HG03558 (cell line): ENCODE measurements at regions not wholly inside any gene's neighbourhood (a gene's known extent, or its start where the extent isn't known, plus 50 kb on each side); places are given as distances from the start of the nearest gene placed in this dataset.

Experiments used
- ATAC-seq: cut with Tn5 transposase; IDR thresholded peaks from one replicate; pipeline ENCODE4 v1.9.1; 2021; ENCODE audit warnings: moderate number of reproducible peaks; ENCODE audit not compliant: unreplicated experiment; ENCODE audit errors: extremely low read depth

DNA sequence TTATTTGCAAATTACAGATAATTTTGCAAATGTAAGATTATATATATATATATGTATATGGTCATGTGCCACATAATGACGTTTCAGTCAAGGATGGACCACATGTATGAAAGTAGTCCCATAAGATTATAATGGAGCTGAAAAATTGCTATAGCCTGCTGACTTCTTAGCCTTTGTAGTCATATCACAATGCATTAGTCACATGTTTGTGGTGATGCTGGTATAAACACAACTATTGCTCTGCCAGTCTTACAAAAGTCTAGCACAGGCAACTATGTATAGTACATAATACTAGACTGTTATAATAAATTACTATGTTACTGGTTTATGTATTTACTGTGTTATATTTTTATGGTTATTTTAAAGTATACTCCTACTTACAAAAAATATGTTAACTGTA, 444.3 kb downstream of the KCNJ2 start:
- no peak for ATAC-seq

DNA sequence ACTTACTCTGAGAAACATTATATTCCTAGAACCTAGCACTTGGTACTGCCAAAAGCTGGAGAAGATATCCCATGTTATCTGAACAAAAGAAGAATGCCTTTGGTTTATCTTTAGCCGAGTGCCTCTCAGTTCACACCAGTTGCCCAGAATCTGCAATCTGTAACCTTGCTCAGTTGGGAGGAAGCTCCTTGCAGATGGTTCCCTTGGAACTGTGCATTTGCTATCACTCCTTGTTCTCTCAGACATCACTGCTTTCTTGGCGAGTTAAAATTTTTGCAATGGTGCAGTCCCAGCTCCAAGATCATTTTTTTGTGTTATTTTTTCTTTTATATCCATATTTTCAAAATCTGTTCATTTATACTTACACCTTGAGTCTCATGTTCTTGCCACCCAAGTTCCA, 446.5 kb downstream of the KCNJ2 start:
- no peak for ATAC-seq

DNA sequence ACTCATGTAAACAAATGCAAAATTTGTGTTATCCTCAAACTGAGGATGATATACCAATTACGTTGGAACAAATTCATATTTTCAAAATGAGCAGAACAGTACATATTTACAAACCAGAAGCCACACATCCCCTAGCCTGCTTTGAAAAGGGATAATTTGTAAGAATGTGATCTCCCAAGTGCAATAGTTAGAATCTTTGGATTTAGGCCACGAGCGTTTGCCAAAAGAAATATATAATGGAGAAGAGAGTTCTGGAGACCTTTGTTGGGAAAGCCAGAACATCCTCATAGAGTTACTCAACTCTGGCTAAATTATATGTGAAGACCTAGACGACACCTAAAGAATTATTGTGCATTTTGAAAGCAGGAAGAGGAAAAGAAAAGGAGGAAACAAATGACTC, 449.3 kb downstream of the KCNJ2 start:
- ATAC-seq = no peak

DNA sequence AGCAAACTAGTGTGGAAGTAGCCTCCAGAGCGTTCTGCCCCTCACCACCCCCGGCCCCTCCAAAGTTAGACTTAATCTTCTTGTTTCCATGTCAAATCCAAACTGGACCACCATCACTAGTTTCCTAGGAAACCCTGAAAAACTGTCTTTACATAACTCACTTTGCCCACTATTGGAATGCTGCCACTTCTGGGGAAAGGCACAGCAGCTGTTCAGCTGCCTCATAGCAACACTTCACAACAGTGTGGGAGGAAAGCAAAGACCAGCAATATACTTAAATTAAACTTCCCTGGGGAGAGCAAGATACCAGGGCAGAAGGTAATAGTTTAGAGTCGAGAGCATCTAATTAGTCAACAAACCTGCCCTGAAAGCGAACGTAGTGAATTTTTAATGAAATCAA, 452.2 kb downstream of the KCNJ2 start:
- ATAC-seq = no peak

DNA sequence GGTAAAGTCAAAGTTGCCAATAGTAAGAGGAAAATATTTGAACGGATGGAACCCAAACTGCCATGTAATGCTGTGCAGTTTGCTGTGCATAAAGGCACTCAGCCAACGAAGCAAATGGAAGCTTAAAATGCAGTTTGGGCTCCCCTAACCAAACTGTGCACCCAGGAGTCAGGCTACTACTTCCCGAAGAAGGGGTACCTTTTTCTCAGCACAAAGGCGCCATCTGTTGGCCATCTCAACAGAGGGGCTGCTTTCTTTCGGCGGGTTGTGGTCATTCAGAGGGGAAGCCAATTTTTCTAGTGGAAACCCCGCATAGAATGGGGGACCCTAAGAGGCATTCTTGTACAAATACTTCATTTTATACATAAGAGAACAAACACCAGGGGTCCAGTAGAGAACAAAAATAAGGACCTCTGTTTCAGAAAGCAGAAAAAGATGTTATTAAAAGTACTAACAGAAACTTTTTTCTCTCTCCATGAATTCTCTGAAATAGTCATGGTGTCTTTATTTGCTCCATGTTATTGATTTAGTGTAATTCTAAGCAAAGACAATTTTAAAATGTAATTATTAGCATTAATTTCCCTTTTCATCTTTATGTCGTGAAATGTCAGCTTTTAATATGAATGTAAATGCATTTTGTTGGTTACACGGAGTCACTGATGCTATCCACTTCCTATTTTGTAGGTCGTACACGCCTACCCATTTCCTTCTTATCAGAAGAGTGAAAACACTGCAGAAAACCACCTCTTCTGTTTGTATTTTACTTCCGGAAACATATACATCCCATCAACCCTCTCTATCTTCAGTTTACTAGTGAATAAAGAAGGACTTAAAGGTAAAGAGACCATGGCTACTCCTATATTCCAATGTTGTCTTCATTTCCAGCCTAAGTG, 453.3 kb downstream of the KCNJ2 start:
- ATAC-seq = no peak

DNA sequence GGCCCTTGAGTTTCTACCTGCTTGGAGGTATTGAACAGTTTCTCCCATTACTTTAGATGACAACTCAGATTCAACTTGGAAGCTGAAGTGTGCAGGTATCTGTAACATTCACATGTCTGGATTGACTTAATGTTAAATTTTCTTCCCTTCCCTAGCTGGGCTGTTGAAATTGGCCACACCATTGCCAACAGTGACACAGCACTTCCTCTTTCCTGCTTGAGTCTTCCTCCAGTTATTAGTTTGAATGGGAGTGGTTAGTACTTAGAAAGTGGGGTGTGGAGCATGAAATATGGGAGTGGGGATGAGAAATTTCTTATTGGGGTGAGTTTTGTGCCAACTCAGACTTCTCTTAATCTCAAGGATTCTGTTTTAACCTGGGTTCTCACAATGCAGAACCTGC, 454.9 kb downstream of the KCNJ2 start:
- no peak for ATAC-seq

DNA sequence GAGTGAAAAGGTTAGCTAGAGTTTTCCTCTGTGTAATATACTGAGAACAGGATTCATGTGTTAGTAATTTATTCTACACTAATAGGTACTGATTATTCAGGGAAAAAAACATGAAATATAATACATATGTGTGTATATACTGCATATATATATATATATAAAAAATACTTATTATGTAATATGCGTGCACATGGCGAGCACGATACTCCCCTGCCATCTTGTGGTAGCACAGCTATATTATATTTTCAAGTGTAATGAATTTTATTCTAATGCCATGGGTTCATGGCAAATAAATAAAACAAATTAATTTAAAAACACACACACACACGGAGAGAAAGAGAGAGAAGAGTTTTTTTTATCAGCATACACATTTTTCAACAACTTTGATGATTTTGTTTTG, 460.6 kb downstream of the KCNJ2 start:
- no peak for ATAC-seq

DNA sequence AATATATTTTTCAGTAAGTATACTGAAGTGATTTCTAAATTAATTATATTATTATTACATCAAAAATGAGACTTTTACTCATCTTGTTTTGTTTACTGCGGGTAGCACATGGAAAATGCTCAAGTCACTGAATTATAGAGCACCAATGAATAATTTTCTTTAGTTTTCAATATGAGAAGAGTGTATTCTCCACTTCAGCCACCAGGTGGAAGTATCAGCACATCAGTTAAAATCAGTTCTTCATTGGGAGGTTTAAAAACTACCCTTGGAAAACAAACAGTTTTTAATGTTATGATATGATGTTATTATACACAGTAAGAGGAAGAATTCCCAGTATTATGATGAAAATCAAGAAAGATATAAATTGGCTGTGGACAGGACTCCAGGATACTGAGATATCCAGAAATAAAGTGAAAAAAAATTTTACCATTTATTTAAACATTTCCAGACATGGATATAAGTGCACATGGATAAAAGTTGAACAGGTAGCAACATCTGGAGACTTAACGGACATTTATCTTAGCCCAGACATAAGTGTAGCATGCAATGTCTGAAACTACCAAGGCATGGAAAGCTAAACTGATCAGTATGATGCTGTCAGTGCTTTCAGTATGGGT, 467.3 kb downstream of the KCNJ2 start:
- ATAC-seq = no peak

DNA sequence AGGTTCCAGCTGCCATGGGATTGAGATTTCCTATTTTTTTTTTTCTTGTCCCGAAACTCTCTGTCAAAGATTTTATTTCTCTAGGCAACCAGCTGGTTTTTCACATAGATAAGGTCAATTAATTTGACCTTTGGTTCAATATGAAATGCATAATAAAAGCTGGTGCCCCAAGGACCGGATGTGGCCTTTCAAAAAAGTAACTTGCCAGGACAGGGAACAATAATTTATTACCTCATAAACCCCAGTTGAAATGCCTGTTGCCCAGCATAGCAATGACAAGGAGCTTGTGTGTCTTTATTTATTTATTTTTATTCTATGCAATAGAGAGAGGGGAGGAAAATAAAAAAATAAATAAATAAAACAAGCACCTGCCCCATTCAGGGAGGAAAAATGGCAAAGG, 472.7 kb downstream of the KCNJ2 start:
- ATAC-seq = no peak

DNA sequence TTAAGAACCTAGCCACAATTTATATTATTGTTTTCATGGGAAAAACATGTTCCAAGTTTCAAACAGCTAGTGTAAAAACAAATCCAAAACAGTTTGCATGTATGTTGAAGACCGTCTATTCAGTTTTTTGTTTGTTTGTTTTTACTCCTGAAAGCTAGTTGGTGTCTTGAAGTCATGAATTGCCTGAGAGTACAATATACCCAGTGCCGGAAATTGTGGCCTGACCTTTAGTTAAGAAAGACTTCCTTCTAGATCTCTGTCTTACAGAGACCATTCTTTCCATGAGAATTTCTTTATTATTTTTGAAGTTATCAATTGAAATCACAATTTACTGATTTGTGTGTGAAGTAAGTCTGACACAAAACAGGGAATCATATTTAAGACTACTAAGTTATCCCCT, 474.8 kb downstream of the KCNJ2 start:
- no peak for ATAC-seq

DNA sequence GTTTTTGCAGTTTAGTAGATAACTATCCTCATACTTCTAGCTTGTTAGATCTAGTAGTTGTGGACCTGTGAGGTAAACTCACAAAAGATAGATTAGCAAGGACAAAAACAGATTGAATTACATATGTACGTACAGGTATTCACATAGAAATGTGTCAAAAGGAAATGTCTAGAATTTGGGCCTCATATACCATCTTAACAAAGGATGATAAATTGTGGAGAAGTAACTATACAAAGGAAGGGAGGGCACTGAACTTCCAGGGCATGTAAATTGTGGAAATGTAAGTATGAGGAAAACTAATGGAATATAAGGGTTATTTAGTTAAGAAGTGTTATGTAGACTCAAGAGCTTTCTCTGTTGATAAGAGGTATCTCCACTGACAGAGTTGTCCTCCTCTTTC, 477.3 kb downstream of the KCNJ2 start:
- no peak for ATAC-seq

DNA sequence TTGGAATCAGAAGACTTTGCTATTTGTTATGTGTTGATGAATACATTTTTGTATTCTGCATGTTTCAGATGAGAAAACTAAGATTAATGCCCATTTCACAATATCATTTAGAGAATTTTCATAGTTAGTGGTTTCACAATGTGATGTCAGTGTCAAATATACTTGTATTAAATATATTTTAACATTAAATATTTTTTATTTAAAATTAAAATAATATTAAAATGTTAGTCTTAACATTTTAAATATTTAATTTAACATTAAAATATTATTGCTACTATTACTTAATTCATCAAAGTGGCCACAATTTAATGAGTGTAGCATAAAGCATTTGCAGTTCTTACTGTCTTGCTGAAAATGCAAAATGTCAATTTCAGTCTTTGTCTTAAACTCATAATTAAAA, 478.8 kb downstream of the KCNJ2 start:
- ATAC-seq = no peak

DNA sequence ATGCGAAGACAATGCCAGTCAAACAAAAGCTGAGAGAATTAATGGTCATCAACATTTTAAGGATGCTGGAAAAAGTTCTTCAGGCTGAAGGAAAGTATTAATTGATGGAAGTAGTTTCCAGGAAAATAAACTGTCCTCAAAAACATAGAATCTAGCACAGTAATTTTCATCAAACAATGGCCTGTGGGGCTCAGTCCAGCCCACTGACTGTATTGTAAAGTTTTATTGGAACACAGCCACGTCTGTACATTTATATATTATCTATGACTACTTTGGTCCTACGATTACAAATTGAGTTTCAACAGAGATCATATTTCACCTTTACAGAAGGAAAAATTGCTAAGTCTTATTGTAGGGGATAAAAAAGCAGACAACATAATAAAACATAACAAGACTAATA, 484.5 kb downstream of the KCNJ2 start:
- no peak for ATAC-seq

DNA sequence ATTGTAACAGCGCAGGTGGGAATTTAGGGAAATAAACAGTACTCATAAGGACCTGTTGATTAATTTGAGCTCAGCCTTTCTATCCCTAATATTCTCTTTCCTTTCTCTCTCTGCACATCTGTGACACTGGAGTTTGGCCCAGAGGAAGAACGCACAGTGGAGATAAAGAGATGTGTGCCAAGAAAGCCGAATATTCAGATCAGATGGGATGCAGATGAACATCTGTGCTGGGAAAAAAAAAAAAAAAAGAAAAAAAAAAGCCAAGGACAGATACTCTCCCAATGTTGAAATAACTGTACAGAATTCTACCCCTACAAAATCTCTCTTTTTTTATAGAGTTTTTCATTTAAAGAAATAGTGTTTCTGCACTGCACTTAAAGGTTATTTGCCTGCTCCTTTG, 485.4 kb downstream of the KCNJ2 start:
- ATAC-seq = no peak

DNA sequence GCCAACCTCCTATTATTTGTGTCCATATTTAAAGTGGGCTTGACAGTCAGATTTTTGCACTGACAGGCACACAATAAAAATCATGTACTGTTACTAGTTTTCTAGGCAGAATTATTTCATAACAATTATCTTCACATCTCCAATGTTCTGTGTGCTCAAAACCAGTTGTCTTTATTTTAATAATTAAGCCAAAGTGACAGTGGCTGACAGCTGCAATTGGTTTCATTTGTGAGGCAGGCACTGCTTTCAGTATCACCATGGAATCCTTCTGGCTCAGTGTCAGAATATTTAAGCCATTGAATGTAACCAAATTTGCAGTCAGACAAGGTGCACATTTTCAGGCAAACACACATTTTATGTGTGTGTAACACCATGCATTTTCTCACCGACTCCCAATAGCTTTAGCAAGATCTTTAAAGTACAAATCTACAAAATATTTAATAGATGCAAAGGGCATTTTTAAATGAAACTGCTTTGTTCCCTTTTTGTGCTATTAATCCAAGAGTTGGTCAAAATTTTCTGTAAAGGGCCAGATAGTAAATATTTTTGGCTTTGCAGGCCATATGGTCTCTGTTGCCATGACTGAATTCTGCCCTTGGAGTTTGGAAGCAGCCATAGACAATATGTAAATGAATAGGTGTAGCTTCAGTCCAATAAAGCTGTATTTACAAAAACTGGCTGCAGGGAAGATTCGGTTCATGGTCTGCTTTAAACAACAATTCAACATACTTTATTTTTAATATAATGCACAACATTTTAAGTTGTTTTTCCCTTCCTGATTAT, 486.0 kb downstream of the KCNJ2 start:
- ATAC-seq = no peak

DNA sequence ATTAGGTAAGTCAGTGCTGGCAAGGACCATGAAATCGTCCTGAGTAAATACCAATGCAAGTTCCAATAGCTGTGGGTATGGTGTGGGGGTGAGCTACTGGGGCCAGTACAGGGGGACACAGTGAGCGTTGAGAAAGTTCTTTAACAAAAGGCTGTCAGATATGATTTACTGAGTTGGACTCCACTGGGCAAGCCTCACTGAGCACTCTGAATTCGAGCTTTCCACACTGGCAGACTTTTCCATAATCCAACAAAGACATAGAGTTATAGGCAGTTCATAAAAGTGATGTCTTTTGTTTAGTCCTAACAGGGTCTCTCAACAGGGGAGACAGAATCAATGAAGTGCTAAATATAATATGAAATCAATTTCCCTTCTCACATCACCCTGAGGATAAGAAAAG, 489.0 kb downstream of the KCNJ2 start:
- no peak for ATAC-seq

DNA sequence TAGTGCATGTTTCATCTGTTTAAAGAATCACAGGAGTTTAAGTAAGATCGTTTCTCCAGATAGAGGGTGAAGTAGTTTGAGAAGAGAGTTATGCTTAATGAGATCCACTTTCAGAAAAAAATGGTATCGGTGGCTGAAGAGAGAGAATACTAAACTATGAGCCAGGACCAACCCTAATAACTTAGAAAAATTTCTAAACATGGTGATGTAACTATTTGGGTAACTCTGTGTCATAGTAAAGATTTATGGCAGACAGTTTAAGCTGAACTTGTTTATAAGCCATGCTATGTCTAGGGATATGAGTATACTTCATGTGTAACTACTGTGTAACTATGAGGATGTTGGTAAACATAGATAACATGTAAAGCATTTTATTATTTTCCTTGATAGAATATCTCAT, 489.5 kb downstream of the KCNJ2 start:
- no peak for ATAC-seq

DNA sequence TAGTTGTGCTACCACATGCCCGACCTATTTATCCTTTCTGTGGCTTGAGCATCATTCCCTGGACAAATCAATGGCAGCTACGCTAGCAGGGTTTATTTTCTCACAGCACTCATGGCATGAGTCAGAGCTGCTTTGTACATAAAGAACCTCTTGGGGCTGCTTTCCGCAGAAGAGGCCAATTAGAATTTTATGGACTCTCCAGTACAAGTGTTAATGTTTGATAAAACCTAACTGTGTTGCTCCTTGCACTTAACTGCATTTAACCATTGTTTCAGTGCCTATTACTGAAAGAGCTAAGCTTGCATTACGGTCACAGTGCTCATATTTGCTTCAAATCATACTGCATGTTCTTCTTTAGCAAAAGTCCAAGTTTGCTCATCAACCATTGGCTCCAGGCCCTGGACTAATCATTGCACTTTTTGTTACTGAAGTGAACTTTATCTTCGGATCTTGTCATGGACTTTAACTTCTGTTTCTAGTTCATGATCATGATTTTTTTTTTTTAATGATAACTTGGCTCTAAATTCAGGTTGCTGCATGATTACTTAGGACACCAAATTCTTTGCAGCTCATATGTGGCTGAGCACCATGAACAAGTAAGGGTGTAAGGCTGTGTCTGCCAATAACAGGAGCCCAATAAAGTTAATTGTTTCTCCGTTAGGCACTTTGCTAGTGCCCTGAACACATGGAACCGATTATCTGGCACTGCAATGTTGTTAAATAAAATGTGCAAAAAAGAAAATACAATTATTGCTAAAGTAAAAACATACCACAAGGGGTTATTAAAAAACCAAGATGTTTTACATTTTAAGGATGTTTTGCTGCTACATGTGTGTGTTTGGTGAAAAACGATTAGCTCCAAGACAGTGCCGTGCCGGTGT, 492.2 kb downstream of the KCNJ2 start:
- no peak for ATAC-seq

DNA sequence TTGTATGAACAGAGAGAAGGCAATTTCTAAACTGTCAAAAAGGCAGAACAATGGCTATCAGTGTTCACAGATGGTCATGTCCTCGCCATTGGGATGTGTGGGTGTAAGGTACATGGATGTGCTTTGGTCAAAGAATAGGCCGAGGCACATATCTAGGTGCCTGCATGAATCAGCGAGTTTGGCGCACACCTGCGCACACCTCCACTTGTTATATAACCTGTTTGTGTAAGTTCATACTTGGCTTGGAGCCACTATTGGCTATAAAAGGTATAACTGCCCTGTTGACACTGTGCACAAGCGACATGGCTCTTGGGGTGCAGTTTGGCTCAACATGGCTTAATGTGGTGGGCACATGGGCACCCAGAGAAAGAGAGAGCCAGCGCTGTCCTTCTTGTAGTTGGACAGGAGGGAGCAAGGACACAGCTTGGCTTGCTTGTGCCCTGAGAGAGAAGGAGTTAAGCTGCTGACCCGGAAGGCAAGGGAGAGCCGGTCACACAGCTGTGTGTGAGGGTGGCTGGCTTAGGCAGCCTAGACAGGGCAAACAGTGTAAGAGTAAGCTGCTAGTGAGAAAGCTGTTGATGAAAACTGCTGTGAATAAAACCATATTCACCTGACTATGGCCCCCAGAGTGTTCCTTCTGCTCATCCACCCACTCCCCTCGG, 499.1 kb downstream of the KCNJ2 start:
- ATAC-seq = no peak
